ENCODE measurements at regions not wholly inside any gene's neighbourhood (a gene's known extent, or its start where the extent isn't known, plus 50 kb on each side); places are given as distances from the start of the nearest gene placed in this dataset.

DNA sequence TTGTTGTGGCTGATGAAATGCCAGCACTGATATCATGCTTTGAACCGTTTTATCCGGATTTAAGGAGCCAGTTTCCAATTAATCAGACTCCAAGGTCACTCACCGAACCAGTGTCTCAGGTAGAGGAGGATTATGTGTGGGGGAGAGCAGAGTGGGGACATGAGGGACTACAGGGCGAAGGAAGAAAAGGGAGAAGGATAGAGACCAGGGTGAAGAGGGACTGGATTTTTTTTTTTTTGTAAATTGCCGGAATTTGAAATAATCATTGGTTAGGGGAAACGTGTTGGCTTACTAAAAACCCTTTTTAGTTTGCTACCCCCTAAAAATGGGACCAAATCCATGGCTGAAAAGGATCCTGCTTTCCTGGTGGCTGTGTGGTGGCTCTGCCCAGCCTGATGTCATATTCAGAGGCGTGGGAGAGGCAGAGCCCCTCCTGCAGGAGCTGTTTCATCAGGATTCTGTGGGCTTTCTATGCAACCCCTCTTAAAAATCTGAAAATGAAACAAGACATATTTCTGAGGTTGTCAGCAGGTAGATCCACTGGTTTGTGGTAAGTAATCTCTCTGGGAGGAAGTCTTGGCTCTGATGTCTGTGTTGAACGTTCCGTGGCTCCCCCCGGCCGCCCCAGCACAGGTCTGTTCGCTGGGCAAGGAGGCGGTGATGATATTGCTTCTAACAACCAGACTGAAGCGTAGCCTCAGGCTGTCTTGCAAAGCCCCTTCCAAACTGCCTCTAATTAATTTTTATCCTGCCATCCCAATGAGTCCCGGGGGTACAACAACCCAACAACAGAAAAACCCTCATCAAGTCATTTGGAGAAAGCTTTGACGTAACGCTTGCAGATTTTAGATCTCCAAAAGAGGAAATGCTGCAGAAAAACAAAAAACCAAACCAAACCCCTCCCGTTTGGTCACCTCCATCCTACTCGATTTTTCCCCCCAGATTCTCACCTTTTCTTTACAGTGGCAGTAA is 143.0 kb upstream of the ZFHX3 start:
- H3K4me3 ChIP-seq (ENCODE audit: insufficient read depth, low read depth, low read length) = no peak overlapping the region
- no peaks in the 10 kb centered on the region for H3K9me3 ChIP-seq (ENCODE audit: control insufficient read depth, low read length)
- no peaks in the 10 kb centered on the region for H3K27me3 ChIP-seq (ENCODE audit: control insufficient read depth, insufficient read depth, low read length, poor library complexity, severe bottlenecking)
- no peak overlapping the region for H3K27ac ChIP-seq (ENCODE audit: insufficient read depth, low read depth, low read length, poor library complexity, severe bottlenecking)
- no peaks in the 10 kb centered on the region for H3K36me3 ChIP-seq (ENCODE audit: control insufficient read depth, insufficient read depth, low read length)
- H3K4me1 ChIP-seq (ENCODE audit: control insufficient read depth, insufficient read depth, low read length) = peaks cover 21% of the 10 kb centered on the region
- 90 to 93% methylated on average over 19 of the region's 19 CpGs for WGBS, 2 experiments

DNA sequence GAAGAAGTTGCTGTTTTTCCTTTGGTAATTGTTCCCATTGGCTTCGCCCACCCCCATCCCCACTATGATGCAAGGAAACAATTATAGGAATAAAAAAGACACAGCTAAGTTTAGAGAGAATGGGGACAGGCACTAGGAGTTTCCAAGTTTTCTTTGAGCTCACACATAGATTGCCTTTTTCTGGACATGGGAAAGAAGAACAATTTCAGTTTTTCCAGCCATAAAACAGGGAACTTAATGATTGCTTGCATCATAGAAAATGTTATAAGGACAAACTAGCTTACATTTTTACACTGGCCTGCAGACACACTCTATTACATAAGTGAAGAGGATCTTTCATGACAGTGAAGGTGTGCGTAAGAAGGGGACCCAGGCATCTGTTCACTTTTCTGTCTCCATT is 142.3 kb upstream of the ZFHX3 start:
- Histone ChIP-seq H3K27me3 (ENCODE audit: control insufficient read depth, insufficient read depth, low read length, poor library complexity, severe bottlenecking) (no peaks in the 10 kb centered on the region), H3K27ac (ENCODE audit: insufficient read depth, low read depth, low read length, poor library complexity, severe bottlenecking) (no peak overlapping the region), H3K36me3 (ENCODE audit: control insufficient read depth, insufficient read depth, low read length) (no peaks in the 10 kb centered on the region), H3K4me3 (ENCODE audit: insufficient read depth, low read depth, low read length) (no peak overlapping the region), H3K9me3 (ENCODE audit: control insufficient read depth, low read length) (no peaks in the 10 kb centered on the region), H3K4me1 (ENCODE audit: control insufficient read depth, insufficient read depth, low read length) (peaks cover 21% of the 10 kb centered on the region)
- WGBS, 2 experiments = 100% methylated on average over 1 to 2 of the region's 2 CpGs

DNA sequence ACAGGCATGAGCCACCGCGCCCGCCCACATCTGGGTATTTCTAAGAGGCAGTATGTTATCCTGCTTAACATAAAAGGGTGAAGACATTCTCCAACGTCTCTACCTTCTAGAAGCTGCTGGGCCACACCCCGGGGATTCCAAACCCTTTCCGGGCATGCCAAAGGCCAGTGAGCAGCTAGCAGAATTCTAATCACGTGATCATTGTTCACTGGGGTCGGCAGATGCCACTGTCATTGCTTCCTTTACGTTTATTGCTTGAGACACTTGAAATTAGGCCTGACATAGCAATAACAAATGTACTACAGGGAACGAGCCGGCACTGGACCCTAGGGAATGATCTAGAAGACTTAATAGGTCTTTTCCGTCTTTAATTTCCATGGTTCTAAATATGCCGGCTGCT is 141.2 kb upstream of the ZFHX3 start:
- no peaks in the 10 kb centered on the region for H3K27me3 ChIP-seq (ENCODE audit: control insufficient read depth, insufficient read depth, low read length, poor library complexity, severe bottlenecking)
- 87% methylated on average over 13 of the region's 13 CpGs for WGBS, 2 experiments
- H3K4me1 ChIP-seq (ENCODE audit: control insufficient read depth, insufficient read depth, low read length) = peaks cover 21% of the 10 kb centered on the region
- no peaks in the 10 kb centered on the region for H3K9me3 ChIP-seq (ENCODE audit: control insufficient read depth, low read length)
- H3K27ac ChIP-seq (ENCODE audit: insufficient read depth, low read depth, low read length, poor library complexity, severe bottlenecking) = no peak overlapping the region
- no peaks in the 10 kb centered on the region for H3K36me3 ChIP-seq (ENCODE audit: control insufficient read depth, insufficient read depth, low read length)
- H3K4me3 ChIP-seq (ENCODE audit: insufficient read depth, low read depth, low read length) = no peak overlapping the region

DNA sequence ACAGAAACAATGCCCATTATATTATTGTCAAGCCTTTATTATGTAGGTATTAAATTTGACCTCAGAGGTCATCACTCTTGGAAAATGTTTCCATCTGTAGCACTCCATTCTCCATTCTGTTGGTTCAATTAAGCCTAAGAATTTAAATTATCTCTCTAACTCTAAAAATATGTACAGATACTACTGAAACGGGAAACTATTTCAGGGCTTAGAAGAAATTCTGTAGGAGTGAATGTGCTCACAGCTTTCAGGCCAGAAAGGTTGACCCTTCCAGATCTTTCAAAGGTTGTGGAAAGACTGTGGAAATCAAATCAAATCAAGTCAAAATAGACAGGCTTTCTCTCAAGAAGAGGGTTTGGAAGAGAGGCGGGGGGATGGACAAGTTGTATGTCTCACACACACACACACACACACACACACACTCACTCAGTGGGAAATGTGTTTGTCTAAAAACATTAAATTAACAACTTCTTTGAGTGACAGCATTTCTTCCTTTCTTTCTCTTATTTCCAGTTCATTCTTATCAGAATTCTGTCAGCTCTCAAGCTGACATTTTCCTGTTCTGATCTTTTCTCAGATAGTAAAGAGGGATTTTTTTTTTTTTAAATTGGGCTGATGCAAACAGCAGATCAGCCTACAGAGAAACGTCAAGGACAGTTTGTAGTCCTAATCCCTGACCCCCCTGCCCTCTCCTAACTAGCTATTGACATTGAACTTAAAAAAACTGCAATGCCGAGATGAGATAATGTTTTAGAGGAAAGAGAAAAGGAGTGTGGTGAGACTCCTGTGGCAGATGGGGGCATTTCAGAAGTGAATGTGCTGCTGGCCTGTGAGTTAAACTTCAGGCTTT is 139.0 kb upstream of the ZFHX3 start:
- no peak overlapping the region for H3K27ac ChIP-seq (ENCODE audit: insufficient read depth, low read depth, low read length, poor library complexity, severe bottlenecking)
- no peaks in the 10 kb centered on the region for H3K9me3 ChIP-seq (ENCODE audit: control insufficient read depth, low read length)
- H3K27me3 ChIP-seq (ENCODE audit: control insufficient read depth, insufficient read depth, low read length, poor library complexity, severe bottlenecking) = no peaks in the 10 kb centered on the region
- 74 to 87% methylated on average over 2 to 4 of the region's 4 CpGs for WGBS, 2 experiments
- no peaks in the 10 kb centered on the region for H3K36me3 ChIP-seq (ENCODE audit: control insufficient read depth, insufficient read depth, low read length)
- peaks cover 16% of the 10 kb centered on the region for H3K4me1 ChIP-seq (ENCODE audit: control insufficient read depth, insufficient read depth, low read length)
- no peak overlapping the region for H3K4me3 ChIP-seq (ENCODE audit: insufficient read depth, low read depth, low read length)

DNA sequence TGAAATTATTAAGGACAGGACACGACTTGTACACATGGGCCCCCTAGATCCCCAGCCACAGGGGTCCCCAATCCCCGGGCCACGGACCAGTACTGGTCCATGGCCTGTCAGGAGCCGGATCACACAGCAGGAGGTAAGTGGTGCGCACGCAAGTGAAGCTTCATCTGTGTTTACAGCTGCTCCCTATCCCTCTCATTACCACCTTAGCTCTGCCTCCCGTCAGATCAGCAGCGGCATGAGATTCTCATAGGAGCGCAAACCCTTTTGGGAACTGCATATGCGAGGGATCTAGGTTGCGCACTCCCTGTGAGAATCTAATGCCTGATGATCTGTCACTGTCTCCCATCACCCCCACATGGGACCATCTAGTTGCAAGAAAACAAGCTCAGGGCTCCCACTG is 137.8 kb upstream of the ZFHX3 start:
- no peak overlapping the region for H3K4me3 ChIP-seq (ENCODE audit: insufficient read depth, low read depth, low read length)
- H3K36me3 ChIP-seq (ENCODE audit: control insufficient read depth, insufficient read depth, low read length) = no peaks in the 10 kb centered on the region

DNA sequence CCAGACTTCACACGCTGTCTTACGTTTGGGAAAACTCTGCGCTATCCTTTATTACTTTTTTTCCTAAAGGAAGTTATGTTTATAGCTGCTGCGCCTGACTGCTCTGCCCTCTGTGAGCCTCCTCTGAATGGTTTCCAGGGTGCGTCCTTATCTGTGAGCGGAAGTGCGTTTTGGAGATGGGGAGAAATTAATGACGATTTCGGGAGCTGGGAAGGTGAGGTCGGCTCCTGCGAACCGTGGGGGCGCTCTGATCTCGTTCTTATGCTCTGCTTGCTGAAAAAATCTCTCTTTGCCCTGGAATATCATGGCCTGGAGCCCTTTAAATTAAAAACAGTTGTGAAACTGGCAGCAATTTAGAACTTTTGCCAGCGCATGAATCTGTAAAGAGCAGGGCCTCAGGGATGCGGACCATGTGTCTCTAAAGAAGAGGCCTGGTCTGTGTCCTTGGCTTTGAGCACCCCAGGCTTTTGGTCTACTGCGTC is 135.7 kb upstream of the ZFHX3 start:
- H3K9me3 ChIP-seq (ENCODE audit: control insufficient read depth, low read length) = no peaks in the 10 kb centered on the region
- peaks cover 5% of the 10 kb centered on the region for H3K4me1 ChIP-seq (ENCODE audit: control insufficient read depth, insufficient read depth, low read length)
- no peaks in the 10 kb centered on the region for H3K36me3 ChIP-seq (ENCODE audit: control insufficient read depth, insufficient read depth, low read length)
- H3K27me3 ChIP-seq (ENCODE audit: control insufficient read depth, insufficient read depth, low read length, poor library complexity, severe bottlenecking) = no peaks in the 10 kb centered on the region
- WGBS, 2 experiments = 87% methylated on average over 17 of the region's 17 CpGs
- H3K4me3 ChIP-seq (ENCODE audit: insufficient read depth, low read depth, low read length) = no peak overlapping the region
- H3K27ac ChIP-seq (ENCODE audit: insufficient read depth, low read depth, low read length, poor library complexity, severe bottlenecking) = no peak overlapping the region

More for the DNA sequence above, 137.8 kb upstream of the ZFHX3 start:
- Histone ChIP-seq H3K27ac (ENCODE audit: insufficient read depth, low read depth, low read length, poor library complexity, severe bottlenecking) (no peak overlapping the region), H3K9me3 (ENCODE audit: control insufficient read depth, low read length) (no peaks in the 10 kb centered on the region), H3K4me1 (ENCODE audit: control insufficient read depth, insufficient read depth, low read length) (peaks cover 5% of the 10 kb centered on the region), H3K27me3 (ENCODE audit: control insufficient read depth, insufficient read depth, low read length, poor library complexity, severe bottlenecking) (no peaks in the 10 kb centered on the region)
- 94% methylated on average over 11 of the region's 11 CpGs for WGBS, 2 experiments

DNA sequence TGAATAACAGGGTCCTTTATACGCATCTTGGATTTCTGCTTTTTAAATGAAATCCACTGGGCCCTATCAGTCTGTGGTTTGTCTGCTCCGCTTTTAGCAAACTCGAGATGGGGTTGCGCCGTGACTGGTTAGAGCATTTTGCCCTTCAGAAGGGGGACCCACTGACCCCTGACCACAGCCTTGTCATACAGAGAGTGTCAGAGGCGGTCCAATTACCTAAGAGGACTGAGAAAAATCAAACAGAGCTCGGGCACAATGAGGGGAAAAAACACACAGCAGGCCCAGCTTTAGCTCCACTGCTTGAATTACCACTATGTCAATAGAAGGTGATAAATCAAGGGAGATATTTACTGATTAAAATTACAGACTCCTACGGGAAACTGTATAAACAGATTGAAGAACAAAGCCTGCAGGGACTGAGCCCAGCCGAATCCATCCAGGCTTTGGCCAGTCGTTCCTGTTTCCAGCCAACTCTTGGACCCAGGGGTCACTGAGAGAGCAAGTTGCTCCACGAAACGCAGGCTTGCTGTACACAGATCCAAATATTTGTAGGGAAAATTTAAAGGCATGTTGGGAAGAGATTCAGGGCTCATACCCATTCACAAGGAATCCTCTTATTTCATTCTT is 131.9 kb upstream of the ZFHX3 start:
- whole genome bisulfite sequencing, 2 experiments = 89 to 90% methylated on average over 12 of the region's 12 CpGs
- H3K4me1 ChIP-seq (ENCODE audit: control insufficient read depth, insufficient read depth, low read length) = no peaks in the 10 kb centered on the region
- no peaks in the 10 kb centered on the region for H3K27me3 ChIP-seq (ENCODE audit: control insufficient read depth, insufficient read depth, low read length, poor library complexity, severe bottlenecking)
- no peak overlapping the region for H3K4me3 ChIP-seq (ENCODE audit: insufficient read depth, low read depth, low read length)
- H3K9me3 ChIP-seq (ENCODE audit: control insufficient read depth, low read length) = no peaks in the 10 kb centered on the region
- H3K27ac ChIP-seq (ENCODE audit: insufficient read depth, low read depth, low read length, poor library complexity, severe bottlenecking) = no peak overlapping the region
- H3K36me3 ChIP-seq (ENCODE audit: control insufficient read depth, insufficient read depth, low read length) = no peaks in the 10 kb centered on the region

DNA sequence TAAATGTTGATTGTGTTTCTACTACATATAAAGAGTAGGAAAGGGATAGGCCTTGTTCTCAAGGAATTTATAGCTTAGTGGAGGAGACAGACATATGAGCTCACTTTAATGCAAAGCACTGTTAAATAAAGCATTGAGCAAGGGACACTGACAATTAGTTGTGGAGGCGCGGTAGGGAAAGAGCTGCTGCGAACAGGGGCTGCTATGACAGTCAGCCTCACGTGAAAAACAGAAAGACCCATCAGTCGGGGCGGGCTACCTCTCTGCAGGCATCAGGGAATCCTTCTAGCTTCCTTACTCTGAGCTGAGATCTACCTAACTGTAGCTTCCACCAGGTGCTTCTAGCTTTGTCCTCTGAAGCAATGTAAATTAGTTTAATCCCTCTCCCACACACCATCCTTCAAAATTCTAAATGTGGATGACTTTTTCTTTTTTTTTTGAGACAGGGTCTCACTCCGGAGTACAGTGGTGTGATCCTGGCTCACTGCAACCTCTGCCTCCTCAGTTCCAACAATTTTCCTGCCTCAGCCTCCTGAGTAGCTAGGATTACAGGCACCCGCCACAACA is 129.9 kb upstream of the ZFHX3 start:
- H3K27ac ChIP-seq (ENCODE audit: insufficient read depth, low read depth, low read length, poor library complexity, severe bottlenecking) = no peak overlapping the region

DNA sequence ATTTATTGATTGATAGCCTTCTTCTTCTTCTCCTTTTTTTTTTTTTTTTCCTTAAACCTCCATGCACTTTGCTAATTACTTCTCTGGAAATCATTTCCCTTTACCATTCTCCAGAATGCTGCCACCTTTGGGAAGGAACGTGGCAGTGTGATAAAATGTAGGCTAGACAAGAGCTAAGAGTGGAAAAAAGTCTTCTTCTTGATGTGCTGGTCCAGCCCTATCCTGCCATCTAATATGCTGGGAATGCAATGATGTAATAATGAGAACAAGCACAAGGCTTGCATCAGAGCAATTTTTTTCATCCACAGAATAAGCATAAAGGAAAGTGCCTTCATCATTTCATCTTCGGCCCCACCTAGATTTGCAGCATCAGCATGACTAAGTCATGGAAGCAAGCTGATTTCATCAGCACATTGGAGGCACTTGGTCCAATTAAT is 128.7 kb upstream of the ZFHX3 start:
- Histone ChIP-seq H3K4me1 (ENCODE audit: control insufficient read depth, insufficient read depth, low read length) (peaks cover 20% of the 10 kb centered on the region), H3K9me3 (ENCODE audit: control insufficient read depth, low read length) (no peaks in the 10 kb centered on the region), H3K27ac (ENCODE audit: insufficient read depth, low read depth, low read length, poor library complexity, severe bottlenecking) (no peak overlapping the region), H3K36me3 (ENCODE audit: control insufficient read depth, insufficient read depth, low read length) (no peaks in the 10 kb centered on the region), H3K4me3 (ENCODE audit: insufficient read depth, low read depth, low read length) (no peak overlapping the region), H3K27me3 (ENCODE audit: control insufficient read depth, insufficient read depth, low read length, poor library complexity, severe bottlenecking) (no peaks in the 10 kb centered on the region)
- WGBS, 2 experiments = 50 to 79% methylated on average over 2 of the region's 2 CpGs

More for the DNA sequence above, 129.9 kb upstream of the ZFHX3 start:
- Histone ChIP-seq H3K4me1 (ENCODE audit: control insufficient read depth, insufficient read depth, low read length) (peaks cover 11% of the 10 kb centered on the region), H3K9me3 (ENCODE audit: control insufficient read depth, low read length) (no peaks in the 10 kb centered on the region), H3K4me3 (ENCODE audit: insufficient read depth, low read depth, low read length) (no peak overlapping the region), H3K27me3 (ENCODE audit: control insufficient read depth, insufficient read depth, low read length, poor library complexity, severe bottlenecking) (no peaks in the 10 kb centered on the region), H3K36me3 (ENCODE audit: control insufficient read depth, insufficient read depth, low read length) (no peaks in the 10 kb centered on the region)
- 61 to 66% methylated on average over 8 of the region's 8 CpGs for WGBS, 2 experiments

All from ectodermal cell (in vitro differentiated cells).